NCI-H526 (cell line): ENCODE measurements at regions not wholly inside any gene's neighbourhood (a gene's known extent, or its start where the extent isn't known, plus 50 kb on each side); places are given as distances from the start of the nearest gene placed in this dataset.
"Not testable (repeated sequence)": the region's sequence is repeated elsewhere in the genome, so short reads cannot be mapped to it uniquely, and the experiment has no call there.

ENCODE experiments used
- DNase-seq, 2 experiments: peaks; one replicate each; lab custom pipeline; 2025; lab: John Stamatoyannopoulos, UW

- no peak for DNase-seq
These were observed 364.7 kb upstream of the CD180 start for GRCh38 chr5:67561151-67561932.

DNA sequence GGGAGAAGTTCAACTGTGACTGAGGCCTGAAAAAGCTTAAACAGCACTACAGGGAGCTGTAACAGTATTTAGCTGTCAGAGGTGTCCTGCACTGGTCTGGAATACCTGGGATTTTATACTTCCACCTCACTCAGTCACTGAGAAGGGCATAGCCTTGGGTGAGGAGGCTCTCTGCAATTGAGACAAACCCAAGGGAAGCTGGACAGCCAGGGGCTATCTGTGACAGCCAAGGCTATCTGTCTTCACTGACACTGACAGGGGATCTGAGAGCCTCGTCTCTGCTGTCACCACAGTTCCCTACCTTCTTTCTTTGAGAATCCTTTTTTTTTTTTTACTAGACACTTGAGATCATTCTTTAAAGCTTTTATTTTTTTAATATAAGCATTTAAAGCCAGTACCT is 356.2 kb upstream of the CD180 start:
- DNase-seq, result no peak

DNA sequence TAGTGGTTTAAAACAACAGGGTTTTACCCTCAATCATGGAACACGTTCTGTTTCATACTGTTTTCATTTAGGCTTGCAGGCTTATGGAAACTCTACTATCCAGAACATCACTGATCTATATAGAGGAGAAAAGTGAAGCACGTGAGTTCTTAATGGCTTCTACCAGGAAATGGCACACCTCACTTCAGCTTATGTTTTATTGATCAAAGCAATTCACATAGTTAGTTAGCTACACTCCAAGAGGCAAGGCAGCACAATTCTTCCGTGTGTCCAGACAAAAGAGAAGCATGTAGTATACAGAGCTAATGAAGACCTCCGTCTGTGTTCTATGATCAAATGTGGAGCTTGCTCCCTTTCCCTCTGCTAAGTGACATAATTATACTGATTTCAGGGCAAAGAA is 353.3 kb upstream of the CD180 start:
- no peak for DNase-seq

DNA sequence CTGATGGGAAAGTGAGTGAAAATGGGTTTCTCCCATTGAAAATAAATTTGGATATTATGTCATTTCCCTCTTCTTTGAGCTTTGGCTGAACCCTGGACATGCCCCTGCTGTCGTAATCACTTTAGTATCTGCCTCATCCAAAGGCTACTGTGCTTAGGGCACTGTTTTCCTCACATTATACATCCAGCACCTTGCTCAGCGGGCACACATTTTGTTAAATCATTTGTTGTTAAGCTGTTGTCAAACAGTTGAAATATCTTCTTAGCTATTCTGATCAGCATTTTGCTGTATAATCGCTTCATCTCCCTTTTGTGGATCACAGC is 352.7 kb upstream of the CD180 start:
- DNase-seq, result no peak

DNA sequence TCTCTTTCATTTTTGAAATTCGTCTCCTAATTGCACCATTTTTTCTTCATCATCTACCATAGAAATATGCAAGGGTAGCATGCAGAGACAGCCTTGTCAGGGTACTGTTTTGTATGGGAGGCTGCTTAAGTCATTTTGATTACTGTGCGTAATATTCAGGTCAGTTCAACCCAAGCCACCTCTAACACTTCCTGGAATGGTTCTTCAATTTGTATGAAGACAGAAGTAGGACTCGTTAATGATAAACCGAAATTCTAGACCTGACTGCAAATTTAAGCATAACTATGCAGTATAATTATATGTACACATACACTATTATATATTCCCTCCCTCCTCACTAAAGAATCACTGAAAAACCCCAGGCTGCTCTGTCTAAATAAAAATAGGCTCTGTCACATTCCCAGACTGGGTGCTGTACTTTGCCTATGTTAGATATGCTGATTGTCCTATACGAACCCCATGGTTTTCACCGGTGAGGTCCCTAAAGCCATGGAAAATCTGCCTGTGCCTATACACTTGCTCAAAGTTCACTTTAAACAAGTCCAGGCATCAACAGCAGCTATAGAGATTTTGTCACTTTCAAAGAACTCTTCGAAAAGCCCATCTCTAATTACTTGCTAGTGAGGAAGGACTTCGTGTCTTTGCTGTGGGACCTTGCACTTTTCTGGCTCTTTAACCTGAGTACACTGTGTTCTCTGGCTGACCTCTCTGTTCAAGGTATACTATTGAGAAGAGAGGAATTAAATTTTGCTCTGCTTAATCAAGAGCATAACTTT is 352.1 kb upstream of the CD180 start:
- no peak for DNase-seq

DNA sequence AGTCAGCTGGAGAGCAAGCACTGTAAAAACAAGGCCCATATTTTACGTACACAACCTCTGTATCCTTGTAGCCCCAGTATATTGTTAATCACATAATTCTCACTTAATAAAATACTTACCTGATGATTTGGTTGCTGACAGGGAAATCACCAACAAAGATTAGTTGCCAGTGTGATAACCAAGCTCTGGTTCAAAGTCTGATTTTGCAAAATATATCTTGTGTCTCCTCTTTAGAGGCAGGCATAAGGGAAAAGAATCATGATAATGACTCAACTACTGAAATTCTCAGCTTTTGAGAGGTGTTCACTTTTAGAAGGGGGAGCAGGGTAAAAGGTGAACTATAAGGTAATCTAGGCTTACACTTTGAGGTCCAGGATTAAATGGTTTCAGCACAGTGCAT is 351.1 kb upstream of the CD180 start:
- no peak for DNase-seq

GRCh38 chr5:67544942-67545341 is 348.3 kb upstream of the CD180 start:
- DNase-seq, result not testable (repeated sequence)

- no peak for DNase-seq
These were observed 347.2 kb upstream of the CD180 start for GRCh38 chr5:67543720-67544270.

- DNase-seq, result no peak
These were observed 345.9 kb upstream of the CD180 start for GRCh38 chr5:67542479-67542878.

GRCh38 chr5:67541875-67542274 is 345.3 kb upstream of the CD180 start:
- no peak for DNase-seq

DNA sequence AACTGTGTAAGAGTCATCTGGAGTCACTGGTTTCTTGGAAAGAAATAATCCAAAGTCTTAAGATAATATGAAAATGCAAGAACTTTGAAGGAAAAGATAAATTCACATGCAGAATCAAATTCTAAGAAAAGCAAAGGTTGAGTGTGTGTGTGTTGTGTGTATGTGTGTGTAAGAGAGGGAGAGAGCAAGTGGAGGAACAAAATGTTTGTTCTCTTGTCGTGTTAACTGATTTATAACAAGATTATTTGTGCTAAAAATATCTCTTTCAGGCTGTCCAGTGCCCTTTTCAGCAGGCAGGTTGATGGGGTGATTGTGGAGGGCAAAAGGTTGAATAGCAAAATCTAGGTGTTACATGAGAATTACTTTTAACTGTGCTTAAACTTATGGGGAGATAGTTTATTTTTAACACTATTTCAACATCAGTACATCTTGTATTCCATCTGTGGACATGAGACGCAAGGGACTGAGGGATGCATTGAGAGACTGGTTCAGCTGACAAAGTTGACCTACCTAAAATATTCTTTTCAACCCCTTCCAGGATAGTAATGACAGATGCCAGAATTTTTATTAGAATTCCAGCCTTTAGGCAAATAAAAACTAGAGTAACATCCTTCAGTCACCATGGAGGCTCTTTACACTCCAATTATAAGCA is 342.4 kb upstream of the CD180 start:
- no peak for DNase-seq

GRCh38 chr5:67537439-67538148 is 341.0 kb upstream of the CD180 start:
- DNase-seq, result no peak

GRCh38 chr5:67536866-67537265 is 340.3 kb upstream of the CD180 start:
- DNase-seq, result no peak

- DNase-seq, result no peak
These were observed 334.1 kb upstream of the CD180 start for GRCh38 chr5:67530609-67531255.

DNA sequence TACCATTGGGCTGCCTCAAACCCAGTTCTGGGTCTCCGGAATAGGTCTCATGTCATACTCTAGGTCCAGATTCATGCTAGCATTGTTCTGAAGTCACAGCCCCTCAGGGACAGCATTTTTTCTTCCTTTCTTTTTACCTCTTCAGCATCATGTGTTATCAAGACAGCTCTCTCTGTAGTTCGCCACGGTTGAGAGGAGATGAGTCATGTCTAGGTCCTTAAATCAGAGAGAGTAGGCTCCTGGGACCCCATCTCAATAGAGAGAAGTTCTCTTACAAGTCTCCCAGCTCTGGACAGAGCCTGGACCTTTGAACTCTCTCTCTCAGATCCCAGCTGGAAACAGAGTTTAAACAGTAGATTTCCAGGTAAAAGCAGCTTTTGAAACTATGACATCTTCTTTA is 332.4 kb upstream of the CD180 start:
- no peak for DNase-seq

DNA sequence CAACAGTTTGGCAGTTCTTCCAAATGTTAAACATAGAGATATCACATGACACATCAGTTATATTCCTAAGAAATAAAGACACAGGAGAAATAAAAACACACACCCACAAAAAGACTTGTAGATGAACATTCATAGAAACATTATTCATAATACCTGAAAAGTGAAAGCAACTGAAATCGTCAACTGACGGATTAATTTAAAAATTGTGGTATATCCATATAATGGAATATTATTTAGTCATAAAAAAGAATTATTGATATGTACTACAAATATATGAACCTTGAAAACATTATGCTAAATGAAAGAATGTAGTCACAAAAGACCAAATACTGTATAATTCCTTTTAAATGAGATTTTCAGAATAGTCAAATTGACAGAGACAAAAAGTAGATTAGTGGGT is 330.2 kb upstream of the CD180 start:
- no peak for DNase-seq

- DNase-seq, result no peak
These were observed 323.7 kb upstream of the CD180 start for GRCh38 chr5:67520161-67520908.

DNA sequence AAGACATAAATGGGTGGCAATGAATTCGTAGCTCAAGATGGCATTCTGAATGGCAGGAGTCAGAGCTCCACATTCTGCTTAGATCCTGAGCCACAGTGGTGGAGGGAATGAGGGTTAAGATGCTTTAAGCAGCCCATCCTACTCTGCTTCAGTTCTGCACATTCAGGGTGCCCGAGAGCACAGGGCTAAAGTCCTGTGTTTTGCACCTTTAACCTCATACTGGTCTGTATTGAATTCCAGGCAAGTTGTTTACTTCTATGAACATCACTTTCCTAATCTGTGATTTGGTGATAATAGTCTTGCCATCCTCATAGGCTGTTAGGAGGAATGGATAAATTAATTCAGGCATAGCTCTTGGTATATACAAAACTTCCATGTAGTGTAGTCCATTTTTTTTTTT is 321.6 kb upstream of the CD180 start:
- no peak for DNase-seq

DNA sequence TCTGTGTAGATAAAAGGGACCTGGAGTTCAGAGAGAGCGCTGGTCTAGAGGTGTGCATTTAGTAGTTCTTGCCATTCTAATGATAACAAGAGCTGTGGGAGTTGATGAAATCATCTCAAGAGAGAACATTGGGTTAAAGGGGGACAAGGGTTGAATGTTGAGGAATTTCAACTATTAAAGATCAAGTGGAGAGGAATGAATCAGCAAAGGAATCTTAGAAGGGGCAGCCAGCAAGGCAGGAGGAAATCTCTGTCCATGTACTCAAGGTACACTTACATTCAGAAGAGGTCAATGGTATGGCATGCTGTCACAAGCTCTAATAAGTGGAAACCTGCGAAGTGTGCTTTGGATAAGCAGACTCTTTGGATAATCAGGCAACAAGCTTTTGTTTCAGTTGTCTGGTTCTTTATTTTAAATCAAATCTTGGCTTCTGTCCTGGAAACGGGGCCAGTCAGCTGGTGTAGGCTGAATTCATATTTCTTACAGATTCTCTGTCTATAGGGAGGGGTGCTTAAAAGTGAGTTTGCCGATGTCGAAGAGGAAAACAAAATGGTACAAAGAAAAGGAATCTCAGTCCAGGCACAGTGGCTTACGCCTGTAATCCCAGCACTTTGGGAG is 320.5 kb upstream of the CD180 start:
- no peak for DNase-seq

DNA sequence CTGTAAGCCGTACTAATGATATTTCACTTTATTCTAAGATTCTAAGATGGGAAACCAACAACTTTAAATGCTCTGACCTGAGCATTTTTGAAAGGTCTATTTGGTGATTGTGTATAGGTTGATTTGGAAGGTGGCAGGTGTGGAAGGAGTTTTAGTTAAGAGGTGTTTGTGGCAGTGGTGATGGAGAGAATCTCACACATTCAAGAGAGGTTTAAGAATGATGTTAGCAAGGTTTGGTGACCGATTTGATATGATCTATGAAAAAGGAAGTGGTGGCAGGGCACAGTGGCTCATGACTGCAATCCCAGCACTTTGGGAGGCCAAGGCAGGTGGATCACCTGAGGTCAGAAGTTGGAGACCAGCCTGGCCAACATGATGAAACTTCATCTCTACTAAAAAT is 319.2 kb upstream of the CD180 start:
- DNase-seq, result no peak
